ENCODE measurements at regions not wholly inside any gene's neighbourhood (a gene's known extent, or its start where the extent isn't known, plus 50 kb on each side); places are given as distances from the start of the nearest gene placed in this dataset.
"Not testable (repeated sequence)": the region's sequence is repeated elsewhere in the genome, so short reads cannot be mapped to it uniquely, and the experiment has no call there.

DNA sequence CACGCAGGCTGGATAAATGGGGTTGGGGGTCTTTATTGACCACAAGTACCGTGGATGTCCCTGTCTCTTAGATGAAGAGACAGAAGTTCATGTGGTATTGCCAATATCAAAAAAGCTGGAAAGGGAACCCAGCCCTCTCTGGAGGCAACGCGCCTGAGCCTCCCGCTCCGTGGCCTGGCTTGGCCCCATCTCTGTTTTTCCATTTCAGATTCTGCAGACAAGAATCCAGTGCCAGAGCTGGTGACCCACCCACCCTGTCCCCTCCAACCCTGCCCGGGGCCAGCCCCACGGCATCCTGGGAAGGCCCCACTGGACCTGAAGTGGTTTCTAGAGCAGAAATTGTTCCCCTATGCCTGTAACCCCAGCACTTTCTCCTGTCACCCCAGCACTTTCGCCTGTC is 57.7 kb downstream of the PTPRS start (continued):
- TF ChIP-seq, protein P1, sequence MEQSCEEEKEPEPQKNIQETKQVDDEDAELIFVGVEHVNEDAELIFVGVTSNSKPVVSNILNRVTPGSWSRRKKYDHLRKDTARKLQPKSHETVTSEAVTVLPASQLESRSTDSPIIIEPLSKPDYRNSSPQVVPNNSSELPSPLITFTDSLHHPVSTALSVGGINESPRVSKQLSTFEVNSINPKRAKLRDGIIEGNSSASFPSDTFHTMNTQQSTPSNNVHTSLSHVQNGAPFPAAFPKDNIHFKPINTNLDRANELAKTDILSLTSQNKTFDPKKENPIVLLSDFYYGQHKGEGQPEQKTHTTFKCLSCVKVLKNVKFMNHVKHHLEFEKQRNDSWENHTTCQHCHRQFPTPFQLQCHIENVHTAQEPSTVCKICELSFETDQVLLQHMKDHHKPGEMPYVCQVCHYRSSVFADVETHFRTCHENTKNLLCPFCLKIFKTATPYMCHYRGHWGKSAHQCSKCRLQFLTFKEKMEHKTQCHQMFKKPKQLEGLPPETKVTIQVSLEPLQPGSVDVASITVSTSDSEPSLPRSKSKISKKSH (CRISPR knock-in tag; IDR thresholded peaks at IDR 0.05; ENCODE audit: borderline replicate concordance), result no peak
- no peak for TF ChIP-seq GATA4 (IDR thresholded peaks at IDR 0.05; ENCODE audit: borderline replicate concordance, low read depth)
- no peak for TF ChIP-seq ZNF644 (CRISPR knock-in tag; IDR thresholded peaks at IDR 0.05; ENCODE audit: low read depth)
- no peak for TF ChIP-seq ZNF558 (CRISPR knock-in tag; IDR thresholded peaks at IDR 0.05; ENCODE audit: borderline replicate concordance)
- TF ChIP-seq ZNF720 (CRISPR knock-in tag; IDR thresholded peaks at IDR 0.05), result no peak
- no peak for TF ChIP-seq ZIK1 (CRISPR knock-in tag; IDR thresholded peaks at IDR 0.05; ENCODE audit: borderline replicate concordance, low read depth)

DNA sequence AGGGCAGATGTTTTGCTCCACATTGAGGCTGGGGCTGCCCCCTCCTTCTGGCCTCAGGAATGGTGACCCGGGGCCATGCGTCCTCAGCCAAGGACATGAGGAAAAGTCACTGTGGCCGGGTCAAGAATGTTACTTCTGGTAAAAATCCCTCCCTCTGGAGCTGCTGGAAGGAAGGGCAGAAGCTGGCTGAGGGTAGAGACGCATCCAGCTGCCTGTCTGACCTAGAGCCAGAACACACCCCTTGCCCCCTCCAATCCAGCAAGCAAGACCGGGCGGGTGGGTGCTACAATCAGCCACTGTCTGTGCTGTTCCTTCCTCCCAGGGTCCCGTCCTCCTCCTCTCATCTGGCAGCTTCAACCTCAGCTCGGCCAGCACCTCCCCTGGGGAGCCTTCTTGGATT is 59.0 kb downstream of the PTPRS start:
- no TSS peak for BruUV-seq (replicated peaks)

DNA sequence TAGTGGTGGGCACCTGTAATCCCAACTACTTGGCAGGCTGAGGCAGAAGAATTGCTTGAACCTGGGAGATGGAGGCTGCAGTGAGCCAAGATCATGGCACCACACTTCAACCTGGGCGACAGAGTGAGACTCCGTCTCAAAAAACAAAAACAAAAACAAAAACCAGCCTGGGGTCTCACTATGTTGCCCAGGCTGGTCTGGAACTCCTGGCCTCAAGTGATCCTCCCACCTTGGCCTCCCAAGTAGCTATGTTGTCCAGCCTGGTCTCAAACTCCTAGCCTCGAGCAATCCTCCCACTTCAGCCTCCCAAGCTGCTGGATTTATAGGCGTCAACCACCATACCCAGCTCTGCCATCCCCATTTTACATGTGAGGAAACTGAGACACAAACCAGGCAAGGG is 64.9 kb downstream of the PTPRS start:
- H3K9ac ChIP-seq (ENCODE audit: insufficient read depth, low read depth, low read length); H4K20me1 ChIP-seq (ENCODE audit: insufficient read depth, low read length); POLR2A ChIA-PET; CTCF ChIA-PET (ENCODE audit: low intra/inter-chr PET ratio, low total read pairs); H2AFZ ChIP-seq (ENCODE audit: low read length); H3K79me2 ChIP-seq (ENCODE audit: insufficient read depth, low read length); H3K27me3 ChIP-seq (ENCODE audit: control insufficient read depth in 1 of 2, insufficient read depth in 2 of 2, low read length in 2 of 2); H3K4me1 ChIP-seq (ENCODE audit: insufficient read depth, low read length); BruUV-seq (replicated peaks); H3K4me3 ChIP-seq (replicated peaks in 1 of 3; ENCODE audit: insufficient read depth in 1 of 3, low read depth in 2 of 3, low read length in 3 of 3); DNase-seq (ENCODE audit: low spot score); H3K27ac ChIP-seq (ENCODE audit: extremely low read length, insufficient read depth, low read length); H3K9me3 ChIP-seq (ENCODE audit: low read length); intact Hi-C loops (cut with micrococcal nuclease; ENCODE audit: unreplicated experiment); H3K4me2 ChIP-seq (ENCODE audit: low read depth, low read length); in situ Hi-C loops (cut with HindIII; ENCODE audit: extremely low pct_ligation_motif_present, low pct_unique_long_range_greater_than_20kb); FAIRE-seq; ATAC-seq: not testable (repeated sequence)
- H3K36me3 ChIP-seq (replicated peaks in 1 of 2; ENCODE audit: control insufficient read depth in 1 of 2, insufficient read depth in 2 of 2, low read length in 2 of 2), result peaks cover 19 to 21% of the 10 kb centered on the region in 2 experiments; a peak in 4 of 5 replicates
- 100% methylated on average over 3 of the region's 4 CpGs for WGBS (ENCODE audit: low lambda C conversion rate)

More for the DNA sequence above, 59.0 kb downstream of the PTPRS start:
- WGBS (ENCODE audit: low lambda C conversion rate), result 80% methylated on average over 3 of the region's 8 CpGs
- Histone ChIP-seq H3K27ac (ENCODE audit: extremely low read length, insufficient read depth, low read length) (no peak overlapping the region), H2AFZ (ENCODE audit: low read length) (no peak overlapping the region), H3K27me3 (ENCODE audit: control insufficient read depth in 1 of 2, insufficient read depth in 2 of 2, low read length in 2 of 2) (no peaks in the 10 kb centered on the region), H3K36me3 (replicated peaks in 1 of 2; ENCODE audit: control insufficient read depth in 1 of 2, insufficient read depth in 2 of 2, low read length in 2 of 2) (peaks cover 13 to 22% of the 10 kb centered on the region in 2 experiments; a peak in 3 of 5 replicates), H3K4me1 (ENCODE audit: insufficient read depth, low read length) (peaks cover 13% of the 10 kb centered on the region; the same call in 1 of the 2 replicates), H3K4me2 (ENCODE audit: low read depth, low read length) (no peak overlapping the region), H3K4me3 (replicated peaks in 1 of 3; ENCODE audit: insufficient read depth in 1 of 3, low read depth in 2 of 3, low read length in 3 of 3) (no peak overlapping the region), H3K79me2 (ENCODE audit: insufficient read depth, low read length) (no peaks in the 10 kb centered on the region), H4K20me1 (ENCODE audit: insufficient read depth, low read length) (peaks cover under 1% of the 10 kb centered on the region; the same call in 1 of the 2 replicates), H3K9ac (ENCODE audit: insufficient read depth, low read depth, low read length) (no peak overlapping the region), H3K9me3 (ENCODE audit: low read length) (no peaks in the 10 kb centered on the region)
- ChIA-PET CTCF (ENCODE audit: low intra/inter-chr PET ratio, low total read pairs) (no interaction called here), POLR2A (no interaction called here)
- intact Hi-C loops (cut with micrococcal nuclease; ENCODE audit: unreplicated experiment), result no loop called here
- FAIRE-seq (no peak), ATAC-seq (peak; percentile 35; the same call in 1 of the 3 replicates), DNase-seq (ENCODE audit: low spot score) (no peak)
- in situ Hi-C loops (cut with HindIII; ENCODE audit: extremely low pct_ligation_motif_present, low pct_unique_long_range_greater_than_20kb), result no loop called here
- TF ChIP-seq ETV6 (CRISPR knock-in tag; conservative IDR thresholded peaks at IDR 0.05) (no peak), DPF2 (CRISPR knock-in tag; IDR thresholded peaks at IDR 0.05; ENCODE audit: borderline replicate concordance, low read depth) (no peak)

Data from HepG2 (cell line).